Fibroblast of lung (primary cell): ENCODE measurements at regions not wholly inside any gene's neighbourhood (a gene's known extent, or its start where the extent isn't known, plus 50 kb on each side); places are given as distances from the start of the nearest gene placed in this dataset.

Source experiments
- EZH2 ChIP-seq: IDR thresholded peaks from 2 replicates; pipeline ENCODE4 v1.5.1; 2012; ENCODE audit warnings: low read length, control low read depth, mild to moderate bottlenecking; ENCODE audit errors: missing control alignments
- TF ChIP-seq, protein P1 (sequence below), 2 donors: IDR thresholded peaks in 1 of 2; conservative IDR thresholded peaks in 1 of 2; 1 replicate in 1 of 2; 2 replicates in 1 of 2; pipeline ENCODE4 v1.5.1; 2011 to 2012; ENCODE audit warnings: low read length in 2 of 2, control low read depth in 1 of 2, inconsistent platforms in 1 of 2, low read depth in 1 of 2, mild to moderate bottlenecking in 1 of 2

DNA sequence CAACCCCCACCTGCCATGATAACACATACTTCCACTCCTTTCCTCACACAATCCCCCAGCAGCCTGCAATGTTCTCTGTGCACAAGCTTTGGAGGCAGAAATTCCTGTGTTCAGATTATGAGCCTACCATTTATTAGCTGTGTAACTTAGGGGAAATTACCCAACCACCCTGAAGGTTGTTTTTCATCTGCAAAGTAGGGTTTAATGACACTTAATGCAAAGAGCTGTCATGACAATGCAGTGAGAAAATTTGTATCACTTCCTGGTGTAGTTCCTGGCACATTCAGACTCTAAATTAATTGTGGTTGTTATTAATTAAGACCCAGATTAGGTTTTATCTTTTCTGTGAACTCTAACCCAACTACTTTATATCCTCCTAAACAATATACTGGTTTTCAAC lies 122.4 kb upstream of the DYRK2 start:
- TF ChIP-seq, protein P1, sequence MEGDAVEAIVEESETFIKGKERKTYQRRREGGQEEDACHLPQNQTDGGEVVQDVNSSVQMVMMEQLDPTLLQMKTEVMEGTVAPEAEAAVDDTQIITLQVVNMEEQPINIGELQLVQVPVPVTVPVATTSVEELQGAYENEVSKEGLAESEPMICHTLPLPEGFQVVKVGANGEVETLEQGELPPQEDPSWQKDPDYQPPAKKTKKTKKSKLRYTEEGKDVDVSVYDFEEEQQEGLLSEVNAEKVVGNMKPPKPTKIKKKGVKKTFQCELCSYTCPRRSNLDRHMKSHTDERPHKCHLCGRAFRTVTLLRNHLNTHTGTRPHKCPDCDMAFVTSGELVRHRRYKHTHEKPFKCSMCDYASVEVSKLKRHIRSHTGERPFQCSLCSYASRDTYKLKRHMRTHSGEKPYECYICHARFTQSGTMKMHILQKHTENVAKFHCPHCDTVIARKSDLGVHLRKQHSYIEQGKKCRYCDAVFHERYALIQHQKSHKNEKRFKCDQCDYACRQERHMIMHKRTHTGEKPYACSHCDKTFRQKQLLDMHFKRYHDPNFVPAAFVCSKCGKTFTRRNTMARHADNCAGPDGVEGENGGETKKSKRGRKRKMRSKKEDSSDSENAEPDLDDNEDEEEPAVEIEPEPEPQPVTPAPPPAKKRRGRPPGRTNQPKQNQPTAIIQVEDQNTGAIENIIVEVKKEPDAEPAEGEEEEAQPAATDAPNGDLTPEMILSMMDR (conservative IDR thresholded peaks at IDR 0.05 in 1 of 2, IDR thresholded peaks at IDR 0.05 in 1 of 2; ENCODE audit: low read depth in 1 of 2, low read length in 2 of 2), result no peak
- TF ChIP-seq EZH2, result no peak
